Right lobe of liver (tissue), 6 donors: ENCODE measurements at regions not wholly inside any gene's neighbourhood (a gene's known extent, or its start where the extent isn't known, plus 50 kb on each side); places are given as distances from the start of the nearest gene placed in this dataset.
A peak's percentile ranks its signal among the peaks of the same experiment; 100 is the strongest.

Experiments
- ATAC-seq, 4 donors: fragments of 200-7000 bp; cut with Tn5 transposase; one replicate each; pipeline ENCODE4 v1.9.1; 2020; ENCODE audit warnings: mild to moderate bottlenecking in 4 of 4, moderate library complexity in 4 of 4
- DNase-seq, 3 donors: peaks; one replicate each; pipeline ENCODE4 v3.0.0-alpha.2; 2020
- H3K27ac ChIP-seq, 3 donors: fragments of 200-600 bp; one replicate each; pipeline ENCODE4 v1.8.0; 2022
- H3K27me3 ChIP-seq, 2 donors: fragments of 200-600 bp; one replicate each; pipeline ENCODE4 v1.8.0; 2022
- H3K36me3 ChIP-seq, 4 donors: fragments of 200-600 bp; sonication (generic) in 1 of 4; one replicate each; pipeline versions ENCODE4 v1.5.1 to v1.8.0; 2017 to 2022; ENCODE audit warnings: control low read depth in 1 of 4
- H3K4me1 ChIP-seq, 4 donors: fragments of 200-600 bp; sonication (generic) in 1 of 4; one replicate each; pipeline versions ENCODE4 v1.5.1 to v1.8.0; 2017 to 2022; ENCODE audit warnings: control low read depth in 1 of 4
- H3K4me3 ChIP-seq, 3 donors: fragments of 200-600 bp; one replicate each; pipeline ENCODE4 v1.8.0; 2022
- H3K9me3 ChIP-seq, 4 donors: fragments of 200-600 bp; sonication (generic) in 1 of 4; one replicate each; pipeline versions ENCODE4 v1.5.1 to v1.8.0; 2017 to 2022; ENCODE audit warnings: control low read depth in 1 of 4
- CTCF ChIP-seq, 4 donors: fragments of 200-600 bp in 3 of 4; fragments of 450-650 bp in 1 of 4; IDR thresholded peaks; one replicate each; pipeline versions ENCODE4 v1.5.1 to v1.8.0; 2016 to 2022; ENCODE audit warnings: antibody characterized with exemption in 4 of 4, mild to moderate bottlenecking in 2 of 4
- POLR2A ChIP-seq: fragments of 450-650 bp; IDR thresholded peaks from one replicate; pipeline ENCODE4 v1.6.1; 2017; ENCODE audit warnings: antibody characterized with exemption, mild to moderate bottlenecking
- WGBS: methylation state at CpG from one replicate; pipeline ENCODE4 v1.1.6; 2018; ENCODE audit warnings: low coverage, low lambda C conversion rate; ENCODE audit not compliant: insufficient coverage; ENCODE audit errors: missing lambda C conversion rate; 5-methylcytosine and 5-hydroxymethylcytosine counted together
- intact Hi-C, 2 donors: fragments of 100-400 bp; cut with DNase I; formaldehyde crosslinking; loops; one replicate each; pipeline versions ENCODE4 v1.11.2 to v1.14.1; 2022
- donor health status: DM: no; HTN: yes; CAD: no.
- donor health status: DM: no; HTN: no; CAD: no.
- donor health status: DM: no; HTN: no; CAD: no.
- donor health status: DM: no; HTN: yes; CAD: no.
- donor health status: DM: no; HTN: yes; CAD: no.

GRCh38 chr1:87226341-87226760 lies 102.3 kb upstream of the LMO4 start:
- H3K27ac ChIP-seq = no peak overlapping the region
- no peak overlapping the region for H3K4me3 ChIP-seq
- no peaks in the 10 kb centered on the region for H3K36me3 ChIP-seq
- no peaks in the 10 kb centered on the region for H3K9me3 ChIP-seq
- WGBS = 25% methylated on average over 8 of the region's 8 CpGs
- intact Hi-C loops = no loop called here
- H3K4me1 ChIP-seq = no peaks in the 10 kb centered on the region
- DNase-seq = peak; percentile 55 to 67 (median 64)
- peak; percentile 73 to 95 (median 82) for ATAC-seq
- no peaks in the 10 kb centered on the region for H3K27me3 ChIP-seq
- TF ChIP-seq CTCF (IDR thresholded peaks at IDR 0.05) = no peak
- no peak for TF ChIP-seq POLR2A

GRCh38 chr1:87227651-87228050 lies 101.0 kb upstream of the LMO4 start:
- H3K9me3 ChIP-seq = no peaks in the 10 kb centered on the region
- DNase-seq (no peak), ATAC-seq (no peak)

GRCh38 chr1:87230501-87230900 lies 98.2 kb upstream of the LMO4 start:
- intact Hi-C loops = no loop called here
- WGBS = 79% methylated on average over 2 of the region's 2 CpGs
- Histone ChIP-seq H3K27me3 (no peaks in the 10 kb centered on the region), H3K36me3 (no peaks in the 10 kb centered on the region), H3K4me3 (no peak overlapping the region), H3K4me1 (no peaks in the 10 kb centered on the region), H3K27ac (no peak overlapping the region), H3K9me3 (no peaks in the 10 kb centered on the region)
- no peak for TF ChIP-seq POLR2A
- no peak for TF ChIP-seq CTCF (IDR thresholded peaks at IDR 0.05)
- DNase-seq (no peak), ATAC-seq (no peak)

More at GRCh38 chr1:87227651-87228050, 101.0 kb upstream of the LMO4 start:
- Histone ChIP-seq H3K4me1 (no peaks in the 10 kb centered on the region), H3K27ac (no peak overlapping the region), H3K27me3 (no peaks in the 10 kb centered on the region), H3K36me3 (no peaks in the 10 kb centered on the region), H3K4me3 (no peak overlapping the region)
- WGBS = 70% methylated on average over 3 of the region's 3 CpGs
- intact Hi-C loops = no loop called here
- TF ChIP-seq POLR2A (no peak), CTCF (IDR thresholded peaks at IDR 0.05) (no peak)

- Histone ChIP-seq H3K4me1 (no peaks in the 10 kb centered on the region), H3K36me3 (no peaks in the 10 kb centered on the region), H3K9me3 (no peaks in the 10 kb centered on the region), H3K4me3 (no peak overlapping the region), H3K27me3 (no peaks in the 10 kb centered on the region), H3K27ac (no peak overlapping the region)
- ATAC-seq (no peak), DNase-seq (no peak)
- TF ChIP-seq POLR2A = no peak
- no peak for TF ChIP-seq CTCF (IDR thresholded peaks at IDR 0.05)
- intact Hi-C loops = no loop called here
- 62% methylated on average over 8 of the region's 8 CpGs for WGBS
Measured at GRCh38 chr1:87231703-87232367, 96.8 kb upstream of the LMO4 start.
